ENCODE measurements at regions not wholly inside any gene's neighbourhood (a gene's known extent, or its start where the extent isn't known, plus 50 kb on each side); places are given as distances from the start of the nearest gene placed in this dataset.

DNA sequence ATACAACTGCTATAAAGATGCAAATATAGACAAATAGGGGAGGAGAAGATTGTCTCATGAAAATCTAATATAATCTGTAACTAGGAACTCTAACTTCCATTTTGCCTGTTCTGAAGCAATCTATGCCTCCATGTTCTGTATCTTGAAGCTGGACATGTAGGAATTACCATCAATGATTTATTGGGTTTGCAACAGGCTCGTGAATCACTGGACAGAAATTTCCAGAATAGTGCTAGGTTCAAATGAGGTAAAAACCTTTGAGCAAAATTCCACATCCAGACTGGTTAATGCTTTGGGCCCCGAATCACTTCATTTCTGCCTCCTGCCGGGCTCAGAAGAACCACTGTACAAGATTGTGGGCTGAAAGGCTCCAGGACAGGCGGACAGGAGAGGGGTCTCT, 110.7 kb upstream of the CTTNBP2NL start:
- no peaks in the 10 kb centered on the region for H3K9me3 ChIP-seq (ENCODE audit: control insufficient read depth, insufficient read depth, low read depth, low read length)
- ChIA-PET CTCF (interaction anchor here (0.5 kb wide), 1 partner anchor 10 kb away, joined by 4 read pairs; no protein-coding TSS in a partner anchor), POLR2A (no interaction called here)
- H3K4me3 ChIP-seq (ENCODE audit: low read depth, low read length), result no peak overlapping the region
- no peaks in the 10 kb centered on the region for H3K4me1 ChIP-seq (ENCODE audit: control insufficient read depth, insufficient read depth, low read length)
- TF ChIP-seq ZNF626 (tag by site-specific recombination; IDR thresholded peaks at IDR 0.05) (no peak), ZNF394 (tag by site-specific recombination; IDR thresholded peaks at IDR 0.05; ENCODE audit: borderline replicate concordance) (no peak), ZNF513 (tag by site-specific recombination; IDR thresholded peaks at IDR 0.05) (no peak), BCL11B (tag by site-specific recombination; IDR thresholded peaks at IDR 0.05; ENCODE audit: low read depth) (no peak), ZBTB10 (tag by site-specific recombination; IDR thresholded peaks at IDR 0.05) (no peak), SP2 (tag by site-specific recombination; IDR thresholded peaks at IDR 0.05) (no peak), ZNF266 (tag by site-specific recombination; IDR thresholded peaks at IDR 0.05; ENCODE audit: low read depth) (no peak), ZNF404 (tag by site-specific recombination; IDR thresholded peaks at IDR 0.05) (no peak)
- H3K27ac ChIP-seq (ENCODE audit: extremely low read depth, low read depth, low read length), result no peak overlapping the region
- H3K36me3 ChIP-seq (ENCODE audit: control insufficient read depth in 2 of 2, insufficient read depth in 1 of 2, low read length in 2 of 2), result no peaks in the 10 kb centered on the region

- no peak overlapping the region for H3K27ac ChIP-seq (ENCODE audit: extremely low read depth, low read depth, low read length)
- no peaks in the 10 kb centered on the region for H3K9me3 ChIP-seq (ENCODE audit: control insufficient read depth, insufficient read depth, low read depth, low read length)
- ChIA-PET POLR2A (no interaction called here), CTCF (no interaction called here)
- H3K4me3 ChIP-seq (ENCODE audit: low read depth, low read length), result no peak overlapping the region
- H3K4me1 ChIP-seq (ENCODE audit: control insufficient read depth, insufficient read depth, low read length), result no peaks in the 10 kb centered on the region
- no peaks in the 10 kb centered on the region for H3K36me3 ChIP-seq (ENCODE audit: control insufficient read depth in 2 of 2, insufficient read depth in 1 of 2, low read length in 2 of 2)
- no peak for TF ChIP-seq ZFP41 (tag by site-specific recombination; IDR thresholded peaks at IDR 0.05; ENCODE audit: borderline replicate concordance)
- TF ChIP-seq RBAK (tag by site-specific recombination; IDR thresholded peaks at IDR 0.05), result no peak
- TF ChIP-seq ZNF112 (tag by site-specific recombination; IDR thresholded peaks at IDR 0.05), result no peak
- TF ChIP-seq PRDM10 (tag by site-specific recombination; IDR thresholded peaks at IDR 0.05), result no peak
- TF ChIP-seq IKZF3 (tag by site-specific recombination; IDR thresholded peaks at IDR 0.05), result no peak
- no peak for TF ChIP-seq OSR2 (tag by site-specific recombination; IDR thresholded peaks at IDR 0.05)
- no peak for TF ChIP-seq ZNF223 (tag by site-specific recombination; IDR thresholded peaks at IDR 0.05)
- TF ChIP-seq, protein P1, sequence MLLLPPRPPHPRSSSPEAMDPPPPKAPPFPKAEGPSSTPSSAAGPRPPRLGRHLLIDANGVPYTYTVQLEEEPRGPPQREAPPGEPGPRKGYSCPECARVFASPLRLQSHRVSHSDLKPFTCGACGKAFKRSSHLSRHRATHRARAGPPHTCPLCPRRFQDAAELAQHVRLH (tag by site-specific recombination; IDR thresholded peaks at IDR 0.05), result no peak
- TF ChIP-seq ZNF518A (tag by site-specific recombination; conservative IDR thresholded peaks at IDR 0.05; ENCODE audit: low read depth), result no peak
- TF ChIP-seq, protein P2, sequence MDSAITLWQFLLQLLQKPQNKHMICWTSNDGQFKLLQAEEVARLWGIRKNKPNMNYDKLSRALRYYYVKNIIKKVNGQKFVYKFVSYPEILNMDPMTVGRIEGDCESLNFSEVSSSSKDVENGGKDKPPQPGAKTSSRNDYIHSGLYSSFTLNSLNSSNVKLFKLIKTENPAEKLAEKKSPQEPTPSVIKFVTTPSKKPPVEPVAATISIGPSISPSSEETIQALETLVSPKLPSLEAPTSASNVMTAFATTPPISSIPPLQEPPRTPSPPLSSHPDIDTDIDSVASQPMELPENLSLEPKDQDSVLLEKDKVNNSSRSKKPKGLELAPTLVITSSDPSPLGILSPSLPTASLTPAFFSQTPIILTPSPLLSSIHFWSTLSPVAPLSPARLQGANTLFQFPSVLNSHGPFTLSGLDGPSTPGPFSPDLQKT (IDR thresholded peaks at IDR 0.05; ENCODE audit: borderline replicate concordance, low read depth, low read length), result no peak
- no peak for TF ChIP-seq ZNF426 (tag by site-specific recombination; IDR thresholded peaks at IDR 0.05)
Observed at GRCh38 chr1:112285746-112286145, 110.3 kb upstream of the CTTNBP2NL start.

All from HEK293 (cell line).